ENCODE measurements at regions not wholly inside any gene's neighbourhood (a gene's known extent, or its start where the extent isn't known, plus 50 kb on each side); places are given as distances from the start of the nearest gene placed in this dataset.

GRCh38 chr13:80450386-80450785 lies 109.5 kb upstream of the SPRY2 start:
- Histone ChIP-seq H2AFZ (replicated peaks; ENCODE audit: low read length, poor library complexity) (no peak overlapping the region), H2BK120ac (ENCODE audit: low read depth, low read length) (no peak overlapping the region), H3K36me3 (ENCODE audit: control insufficient read depth, insufficient read depth, low read length) (no peaks in the 10 kb centered on the region), H3K27ac (ENCODE audit: insufficient read depth, low read length) (no peak overlapping the region), H3K9me1 (ENCODE audit: insufficient read depth, low read length) (no peaks in the 10 kb centered on the region), H3K9ac (ENCODE audit: low read depth, low read length) (no peak overlapping the region), H2BK5ac (ENCODE audit: low read depth, low read length, poor library complexity, severe bottlenecking) (no peak overlapping the region), H3K4ac (ENCODE audit: low read depth, low read length) (no peak overlapping the region), H4K5ac (ENCODE audit: low read depth, low read length) (no peak overlapping the region), H4K20me1 (ENCODE audit: insufficient read depth, low read length) (no peaks in the 10 kb centered on the region), H3K27me3 (ENCODE audit: control insufficient read depth, insufficient read depth, low read length) (no peaks in the 10 kb centered on the region), H2AK9ac (replicated peaks; ENCODE audit: low read depth, low read length, poor library complexity) (no peak overlapping the region), H2BK15ac (ENCODE audit: low read depth, low read length) (no peak overlapping the region), H4K8ac (ENCODE audit: low read depth in 2 of 2, low read length in 2 of 2) (no peak overlapping the region), H3K23ac (ENCODE audit: low read depth, low read length) (no peak overlapping the region), H3K4me1 (ENCODE audit: control insufficient read depth, insufficient read depth, low read length) (no peaks in the 10 kb centered on the region), H3K4me2 (ENCODE audit: low read depth, low read length) (no peak overlapping the region), H4K91ac (ENCODE audit: insufficient read depth, low read depth, low read length) (no peak overlapping the region), H3K18ac (ENCODE audit: low read depth, low read length) (no peak overlapping the region), H3K9me3 (ENCODE audit: control insufficient read depth, insufficient read depth, low read length) (no peaks in the 10 kb centered on the region), H2AK5ac (ENCODE audit: low read depth, low read length) (no peak overlapping the region), H3K79me1 (ENCODE audit: low read depth in 1 of 2, low read length in 2 of 2) (no peaks in the 10 kb centered on the region), H3K4me3 (ENCODE audit: insufficient read depth, low read depth, low read length) (no peak overlapping the region), H2BK20ac (ENCODE audit: low read depth, low read length) (no peak overlapping the region), H3K56ac (ENCODE audit: extremely low read depth, insufficient read depth, low read length) (no peak overlapping the region), H3K14ac (replicated peaks; ENCODE audit: low read depth, low read length) (no peak overlapping the region)
- ATAC-seq (ENCODE audit: low read depth): no peak
- in situ Hi-C loops (cut with MboI; ENCODE audit: low sequenced_read_pairs) (no loop called here), intact Hi-C loops (cut with micrococcal nuclease) (no loop called here), dilution Hi-C loops (cut with HindIII; ENCODE audit: low sequenced_read_pairs, unreplicated experiment) (no loop called here)
- no TSS peak for BruUV-seq (replicated peaks)
- TF ChIP-seq CHD1 (IDR thresholded peaks at IDR 0.05; ENCODE audit: low read depth, low read length) (no peak), CEBPB (IDR thresholded peaks at IDR 0.05; ENCODE audit: low read depth, low read length) (no peak), POLR2A (IDR thresholded peaks at IDR 0.05; ENCODE audit: low read depth, low read length) (no peak)
- no peak for DNase-seq
- ChIA-PET POLR2A (ENCODE audit: unreplicated experiment) (no interaction called here), CTCF (no interaction called here)

Data from IMR-90 (cell line).